ENCODE measurements at regions not wholly inside any gene's neighbourhood (a gene's known extent, or its start where the extent isn't known, plus 50 kb on each side); places are given as distances from the start of the nearest gene placed in this dataset.

DNA sequence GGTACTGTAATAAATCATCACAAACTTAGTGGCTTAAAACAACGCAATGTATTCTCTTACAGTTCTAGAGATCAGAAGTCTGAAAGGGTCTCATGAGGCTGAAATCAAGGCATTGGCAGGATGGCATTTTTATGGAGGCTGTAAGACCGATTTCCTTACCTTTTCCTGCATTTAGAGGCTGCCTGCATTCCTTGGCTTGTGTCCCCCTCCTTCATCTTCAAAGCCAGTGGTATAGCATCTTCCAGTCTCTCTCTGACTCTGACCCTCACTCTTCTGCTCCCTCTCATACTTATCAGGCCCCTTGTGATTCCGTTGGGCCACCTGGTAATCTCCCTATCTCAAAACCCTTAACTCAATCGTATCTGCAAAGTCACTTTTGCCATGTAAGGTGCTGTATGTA, 258.2 kb upstream of the JADE1 start:
- H3K27ac ChIP-seq (ENCODE audit: extremely low read length, insufficient read depth, low read length): no peak overlapping the region
- TF ChIP-seq EZH2 (conservative IDR thresholded peaks at IDR 0.05; ENCODE audit: low read depth, low read length) (no peak), SKIL (CRISPR knock-in tag; IDR thresholded peaks at IDR 0.05; ENCODE audit: borderline replicate concordance) (no peak), DZIP1 (CRISPR knock-in tag; IDR thresholded peaks at IDR 0.05) (no peak), ZNF232 (CRISPR knock-in tag; IDR thresholded peaks at IDR 0.05; ENCODE audit: borderline replicate concordance) (no peak), ZNF674 (CRISPR knock-in tag; IDR thresholded peaks at IDR 0.05; ENCODE audit: low read depth) (no peak)
- TF ChIP-seq, protein P1, sequence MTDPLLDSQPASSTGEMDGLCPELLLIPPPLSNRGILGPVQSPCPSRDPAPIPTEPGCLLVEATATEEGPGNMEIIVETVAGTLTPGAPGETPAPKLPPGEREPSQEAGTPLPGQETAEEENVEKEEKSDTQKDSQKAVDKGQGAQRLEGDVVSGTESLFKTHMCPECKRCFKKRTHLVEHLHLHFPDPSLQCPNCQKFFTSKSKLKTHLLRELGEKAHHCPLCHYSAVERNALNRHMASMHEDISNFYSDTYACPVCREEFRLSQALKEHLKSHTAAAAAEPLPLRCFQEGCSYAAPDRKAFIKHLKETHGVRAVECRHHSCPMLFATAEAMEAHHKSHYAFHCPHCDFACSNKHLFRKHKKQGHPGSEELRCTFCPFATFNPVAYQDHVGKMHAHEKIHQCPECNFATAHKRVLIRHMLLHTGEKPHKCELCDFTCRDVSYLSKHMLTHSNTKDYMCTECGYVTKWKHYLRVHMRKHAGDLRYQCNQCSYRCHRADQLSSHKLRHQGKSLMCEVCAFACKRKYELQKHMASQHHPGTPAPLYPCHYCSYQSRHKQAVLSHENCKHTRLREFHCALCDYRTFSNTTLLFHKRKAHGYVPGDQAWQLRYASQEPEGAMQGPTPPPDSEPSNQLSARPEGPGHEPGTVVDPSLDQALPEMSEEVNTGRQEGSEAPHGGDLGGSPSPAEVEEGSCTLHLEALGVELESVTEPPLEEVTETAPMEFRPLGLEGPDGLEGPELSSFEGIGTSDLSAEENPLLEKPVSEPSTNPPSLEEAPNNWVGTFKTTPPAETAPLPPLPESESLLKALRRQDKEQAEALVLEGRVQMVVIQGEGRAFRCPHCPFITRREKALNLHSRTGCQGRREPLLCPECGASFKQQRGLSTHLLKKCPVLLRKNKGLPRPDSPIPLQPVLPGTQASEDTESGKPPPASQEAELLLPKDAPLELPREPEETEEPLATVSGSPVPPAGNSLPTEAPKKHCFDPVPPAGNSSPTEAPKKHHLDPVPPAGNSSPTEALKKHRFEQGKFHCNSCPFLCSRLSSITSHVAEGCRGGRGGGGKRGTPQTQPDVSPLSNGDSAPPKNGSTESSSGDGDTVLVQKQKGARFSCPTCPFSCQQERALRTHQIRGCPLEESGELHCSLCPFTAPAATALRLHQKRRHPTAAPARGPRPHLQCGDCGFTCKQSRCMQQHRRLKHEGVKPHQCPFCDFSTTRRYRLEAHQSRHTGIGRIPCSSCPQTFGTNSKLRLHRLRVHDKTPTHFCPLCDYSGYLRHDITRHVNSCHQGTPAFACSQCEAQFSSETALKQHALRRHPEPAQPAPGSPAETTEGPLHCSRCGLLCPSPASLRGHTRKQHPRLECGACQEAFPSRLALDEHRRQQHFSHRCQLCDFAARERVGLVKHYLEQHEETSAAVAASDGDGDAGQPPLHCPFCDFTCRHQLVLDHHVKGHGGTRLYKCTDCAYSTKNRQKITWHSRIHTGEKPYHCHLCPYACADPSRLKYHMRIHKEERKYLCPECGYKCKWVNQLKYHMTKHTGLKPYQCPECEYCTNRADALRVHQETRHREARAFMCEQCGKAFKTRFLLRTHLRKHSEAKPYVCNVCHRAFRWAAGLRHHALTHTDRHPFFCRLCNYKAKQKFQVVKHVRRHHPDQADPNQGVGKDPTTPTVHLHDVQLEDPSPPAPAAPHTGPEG (CRISPR knock-in tag; IDR thresholded peaks at IDR 0.05): no peak
- POLR2A ChIA-PET: no interaction called here

More for the DNA sequence above, 258.2 kb upstream of the JADE1 start:
- 63% methylated on average over 4 of the region's 4 CpGs for WGBS (ENCODE audit: low lambda C conversion rate)
- no peak overlapping the region for H3K4me3 ChIP-seq (replicated peaks in 1 of 3; ENCODE audit: insufficient read depth in 1 of 3, low read depth in 2 of 3, low read length in 3 of 3)
- BruUV-seq (replicated peaks): no TSS peak
- intact Hi-C loops (cut with micrococcal nuclease; ENCODE audit: unreplicated experiment) (loop anchor here (5.0 kb wide), 1 partner anchor 99 kb away; no protein-coding TSS in a partner anchor), in situ Hi-C loops (cut with HindIII; ENCODE audit: extremely low pct_ligation_motif_present, low pct_unique_long_range_greater_than_20kb) (loop anchor here (25.0 kb wide), 2 partner anchors 261 to 364 kb away; partner anchors contain the start of gene JADE1)
- ATAC-seq (no peak), DNase-seq (ENCODE audit: low spot score) (no peak), FAIRE-seq (no peak)
- H2AFZ ChIP-seq (ENCODE audit: low read length): no peak overlapping the region
- H3K36me3 ChIP-seq (replicated peaks in 1 of 2; ENCODE audit: control insufficient read depth in 1 of 2, insufficient read depth in 2 of 2, low read length in 2 of 2): no peaks in the 10 kb centered on the region
- H3K9me3 ChIP-seq (ENCODE audit: low read length): no peaks in the 10 kb centered on the region
- H3K4me1 ChIP-seq (ENCODE audit: insufficient read depth, low read length): peaks cover 17% of the 10 kb centered on the region
- CTCF ChIA-PET (ENCODE audit: low intra/inter-chr PET ratio, low total read pairs): no interaction called here
- H3K27me3 ChIP-seq (ENCODE audit: control insufficient read depth in 1 of 2, insufficient read depth in 2 of 2, low read length in 2 of 2): peaks cover 0 to 8% of the 10 kb centered on the region in 2 experiments; a peak in 3 of 5 replicates
- no peaks in the 10 kb centered on the region for H3K79me2 ChIP-seq (ENCODE audit: insufficient read depth, low read length)
- H4K20me1 ChIP-seq (ENCODE audit: insufficient read depth, low read length): no peaks in the 10 kb centered on the region
- H3K4me2 ChIP-seq (ENCODE audit: low read depth, low read length): no peak overlapping the region
- H3K9ac ChIP-seq (ENCODE audit: insufficient read depth, low read depth, low read length): no peak overlapping the region

Measured in HepG2 (cell line).